Fibroblast of gingiva (primary cell): ENCODE measurements at regions not wholly inside any gene's neighbourhood (a gene's known extent, or its start where the extent isn't known, plus 50 kb on each side); places are given as distances from the start of the nearest gene placed in this dataset.

Experiments
- DNase-seq: peaks from one replicate; pipeline ENCODE4 v3.0.0-alpha.2; 2011; ENCODE audit warnings: low read depth

- no peak for DNase-seq
Observed at GRCh38 chr7:156069891-156070290, 257.6 kb upstream of the SHH start.

GRCh38 chr7:156067156-156067555, 254.9 kb upstream of the SHH start:
- DNase-seq, result no peak

GRCh38 chr7:156065400-156065799, 253.1 kb upstream of the SHH start:
- DNase-seq, result no peak

- DNase-seq, result no peak
Observed at GRCh38 chr7:156064971-156065386, 252.7 kb upstream of the SHH start.

GRCh38 chr7:156063241-156063810, 251.1 kb upstream of the SHH start:
- DNase-seq, result no peak

GRCh38 chr7:156062286-156062685, 250.0 kb upstream of the SHH start:
- no peak for DNase-seq

- no peak for DNase-seq
Observed at GRCh38 chr7:156061689-156062255, 249.5 kb upstream of the SHH start.

GRCh38 chr7:156060925-156061324, 248.7 kb upstream of the SHH start:
- DNase-seq, result no peak

- DNase-seq, result no peak
Observed at GRCh38 chr7:156059369-156059768, 247.1 kb upstream of the SHH start.

GRCh38 chr7:156058248-156058647, 246.0 kb upstream of the SHH start:
- DNase-seq, result no peak

- DNase-seq, result no peak
Observed at GRCh38 chr7:156056534-156056933, 244.3 kb upstream of the SHH start.

GRCh38 chr7:156055206-156055822, 243.1 kb upstream of the SHH start:
- DNase-seq, result no peak

GRCh38 chr7:156051884-156052283, 239.6 kb upstream of the SHH start:
- DNase-seq, result no peak

- DNase-seq, result no peak
Observed at GRCh38 chr7:156050636-156051569, 238.6 kb upstream of the SHH start.

GRCh38 chr7:156049366-156049765, 237.1 kb upstream of the SHH start:
- DNase-seq, result no peak

- no peak for DNase-seq
Observed at GRCh38 chr7:156046031-156046560, 233.8 kb upstream of the SHH start.

GRCh38 chr7:156043416-156044178, 231.3 kb upstream of the SHH start:
- no peak for DNase-seq

- DNase-seq, result no peak
Observed at GRCh38 chr7:156041398-156041797, 229.1 kb upstream of the SHH start.

- no peak for DNase-seq
Observed at GRCh38 chr7:156039971-156040677, 227.9 kb upstream of the SHH start.

- DNase-seq, result no peak
Observed at GRCh38 chr7:156039194-156039593, 226.9 kb upstream of the SHH start.

- no peak for DNase-seq
Observed at GRCh38 chr7:156038345-156038744, 226.1 kb upstream of the SHH start.
